HG03442 (cell line): ENCODE measurements at regions not wholly inside any gene's neighbourhood (a gene's known extent, or its start where the extent isn't known, plus 50 kb on each side); places are given as distances from the start of the nearest gene placed in this dataset.

Experiments used
- ATAC-seq: cut with Tn5 transposase; IDR thresholded peaks from one replicate; pipeline ENCODE4 v1.9.1; 2021; ENCODE audit warnings: mild to moderate bottlenecking, moderate library complexity; ENCODE audit not compliant: unreplicated experiment

DNA sequence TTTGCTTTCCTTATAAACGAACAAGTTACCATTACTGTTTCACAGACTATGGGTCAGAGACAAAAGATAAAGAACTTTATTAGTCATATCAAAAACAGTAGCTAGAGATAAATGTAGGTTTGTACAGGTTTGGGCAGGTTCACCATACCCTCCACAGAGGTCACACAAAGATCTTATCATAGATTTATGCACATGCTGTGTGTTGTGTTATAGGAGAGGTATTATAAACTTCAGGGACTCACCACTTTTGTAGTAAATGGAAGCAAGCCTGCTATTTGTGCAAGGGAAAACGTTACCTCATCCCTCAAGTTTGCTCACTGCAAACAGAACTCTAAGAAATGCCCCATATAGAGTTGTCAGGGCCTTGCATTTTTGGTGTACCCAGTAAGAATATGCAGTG is 584.5 kb upstream of the LRRTM1 start:
- ATAC-seq, result no peak

GRCh38 chr2:80887841-80888378 is 583.4 kb upstream of the LRRTM1 start:
- ATAC-seq, result no peak

GRCh38 chr2:80874374-80874773 is 569.8 kb upstream of the LRRTM1 start:
- ATAC-seq, result no peak

- no peak for ATAC-seq
Measured at GRCh38 chr2:80869858-80870438, 565.4 kb upstream of the LRRTM1 start.

GRCh38 chr2:80863147-80863714 is 558.7 kb upstream of the LRRTM1 start:
- no peak for ATAC-seq

- no peak for ATAC-seq
Measured at GRCh38 chr2:80858965-80859364, 554.4 kb upstream of the LRRTM1 start.

GRCh38 chr2:80856227-80856626 is 551.7 kb upstream of the LRRTM1 start:
- ATAC-seq, result no peak

- no peak for ATAC-seq
Measured at GRCh38 chr2:80854831-80855230, 550.3 kb upstream of the LRRTM1 start.

DNA sequence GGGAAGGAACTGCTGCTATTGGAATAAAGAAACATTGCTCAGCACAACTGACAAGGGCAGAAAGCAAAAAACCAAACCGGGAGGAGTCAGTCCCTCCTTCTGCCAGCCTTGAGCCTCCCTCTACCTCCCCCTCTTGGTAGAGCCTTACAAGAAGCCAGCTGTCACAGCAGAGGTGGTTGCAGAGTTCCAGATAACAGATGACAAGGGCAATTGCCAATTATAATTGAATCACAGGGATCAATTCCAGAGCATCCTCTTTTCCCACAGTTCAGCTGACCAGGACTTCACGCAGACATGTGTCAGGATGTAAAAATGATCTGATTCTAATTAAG is 548.2 kb upstream of the LRRTM1 start:
- no peak for ATAC-seq

- no peak for ATAC-seq
Measured at GRCh38 chr2:80852079-80852807, 547.7 kb upstream of the LRRTM1 start.

DNA sequence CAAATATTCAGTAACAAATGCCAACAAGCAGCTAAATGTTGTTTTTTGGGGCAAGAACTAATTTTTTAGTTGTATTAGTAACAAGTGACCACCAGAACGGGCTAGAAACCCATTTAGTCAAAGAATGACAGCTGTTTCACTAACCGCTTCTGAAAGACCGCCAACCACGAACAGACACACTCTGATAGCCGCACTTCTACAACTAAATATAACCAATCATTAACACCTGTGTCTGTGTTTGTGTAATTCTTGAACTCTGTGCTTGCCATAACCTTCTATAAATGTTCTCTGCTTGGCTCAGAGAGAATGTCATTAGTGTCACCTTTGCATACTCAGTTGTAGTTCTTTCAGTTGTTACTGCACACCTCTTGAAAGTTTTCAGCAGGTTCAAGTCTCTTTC is 526.3 kb upstream of the LRRTM1 start:
- no peak for ATAC-seq

DNA sequence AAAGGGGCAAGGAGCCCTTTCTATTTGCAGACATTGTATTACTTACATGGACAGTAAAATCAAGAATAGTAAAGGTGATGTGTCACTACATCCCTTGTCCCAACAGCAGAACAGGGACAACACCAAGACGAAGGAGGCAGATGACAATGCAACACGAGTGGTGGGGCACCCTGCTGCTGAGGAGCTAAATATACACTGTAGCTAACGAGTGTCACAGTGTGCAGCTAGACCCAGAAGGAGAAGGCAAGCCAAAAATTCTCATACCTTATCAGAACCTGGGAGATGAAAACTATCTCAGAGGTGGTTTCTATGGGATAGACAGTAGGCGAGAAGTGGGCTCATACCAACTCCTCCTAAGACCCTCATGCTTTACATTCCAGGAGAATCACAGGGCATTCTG is 518.4 kb upstream of the LRRTM1 start:
- ATAC-seq, result no peak

- no peak for ATAC-seq
Measured at GRCh38 chr2:80815259-80815658, 510.7 kb upstream of the LRRTM1 start.

- no peak for ATAC-seq
Measured at GRCh38 chr2:80786584-80786983, 482.0 kb upstream of the LRRTM1 start.

GRCh38 chr2:80778704-80779103 is 474.2 kb upstream of the LRRTM1 start:
- ATAC-seq, result no peak

DNA sequence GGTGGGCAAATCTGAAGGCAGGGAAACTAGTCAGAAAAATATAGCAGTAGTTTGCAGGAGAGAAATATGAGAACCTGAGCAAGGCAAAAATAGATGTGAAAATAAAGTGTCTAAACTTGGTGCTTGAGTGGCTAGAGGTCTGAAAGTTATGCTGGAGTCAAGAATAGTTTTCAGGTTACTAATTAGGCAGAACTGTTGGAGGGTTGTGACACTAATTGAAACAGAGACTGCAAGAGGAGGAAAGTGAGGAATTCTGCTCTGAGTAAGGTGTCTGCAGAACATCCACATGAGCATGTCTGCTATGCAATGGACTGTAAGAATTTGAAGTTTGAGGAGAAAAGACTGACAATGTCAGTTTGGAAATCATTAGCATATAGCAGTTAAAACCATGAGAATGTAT is 444.0 kb upstream of the LRRTM1 start:
- no peak for ATAC-seq

DNA sequence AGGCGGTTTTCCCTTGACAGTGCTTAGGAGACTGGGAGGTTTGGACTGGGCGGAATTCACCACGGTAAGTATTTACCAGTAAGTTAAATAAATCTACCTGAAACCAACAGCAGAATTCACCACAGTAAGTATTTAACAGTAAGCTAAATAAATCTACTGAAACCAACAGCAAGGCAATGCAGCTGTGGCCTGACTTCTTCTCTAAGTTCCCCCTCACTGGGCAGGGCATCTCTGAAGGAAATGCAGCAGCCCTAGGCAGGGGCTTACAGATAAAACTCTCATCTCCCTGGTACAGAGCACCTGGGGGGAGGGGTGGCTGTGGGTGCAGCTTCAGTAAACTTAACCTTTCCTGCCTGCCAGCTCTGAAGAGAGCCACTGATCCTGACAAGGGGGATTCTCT is 432.5 kb upstream of the LRRTM1 start:
- no peak for ATAC-seq

- ATAC-seq, result no peak
Measured at GRCh38 chr2:80725001-80725400, 420.4 kb upstream of the LRRTM1 start.

- ATAC-seq, result no peak
Measured at GRCh38 chr2:80722803-80723202, 418.3 kb upstream of the LRRTM1 start.

DNA sequence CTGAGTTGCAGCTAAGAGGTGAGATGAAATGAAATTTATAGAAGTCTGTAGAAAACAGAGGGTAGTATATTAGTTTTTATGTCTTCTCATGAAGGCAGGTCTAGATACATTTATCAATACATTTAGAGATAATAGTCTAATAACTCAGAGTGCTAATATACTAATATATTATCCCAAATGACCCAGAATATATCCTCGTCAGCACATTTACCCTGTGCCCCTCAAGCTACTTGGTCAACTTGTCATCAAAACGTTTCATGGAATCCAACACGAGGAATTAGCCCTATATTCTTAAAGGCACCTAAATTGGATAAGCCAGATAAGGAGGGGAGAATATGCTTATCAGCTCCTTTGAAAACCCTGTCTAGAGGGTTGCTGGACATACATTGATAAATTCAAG is 415.1 kb upstream of the LRRTM1 start:
- no peak for ATAC-seq

DNA sequence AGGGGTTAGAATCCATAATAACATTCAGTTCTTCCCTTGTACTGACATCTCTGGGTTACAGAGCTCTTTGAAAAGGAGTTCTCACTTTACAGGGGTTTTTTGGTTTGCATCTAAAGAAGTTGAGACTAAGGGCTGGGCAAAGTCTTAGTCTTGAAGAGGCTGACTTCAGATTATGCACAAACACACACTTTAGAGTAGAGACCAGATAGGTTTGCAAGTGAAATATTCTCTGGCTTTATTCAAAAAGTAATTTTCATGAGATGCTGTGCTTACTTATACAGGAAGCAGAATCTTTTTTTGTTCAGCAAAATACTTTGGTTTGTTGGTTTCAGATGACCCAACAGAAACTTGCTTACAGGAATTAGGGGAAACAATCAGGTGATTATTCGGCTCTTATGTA is 410.9 kb upstream of the LRRTM1 start:
- ATAC-seq, result no peak

DNA sequence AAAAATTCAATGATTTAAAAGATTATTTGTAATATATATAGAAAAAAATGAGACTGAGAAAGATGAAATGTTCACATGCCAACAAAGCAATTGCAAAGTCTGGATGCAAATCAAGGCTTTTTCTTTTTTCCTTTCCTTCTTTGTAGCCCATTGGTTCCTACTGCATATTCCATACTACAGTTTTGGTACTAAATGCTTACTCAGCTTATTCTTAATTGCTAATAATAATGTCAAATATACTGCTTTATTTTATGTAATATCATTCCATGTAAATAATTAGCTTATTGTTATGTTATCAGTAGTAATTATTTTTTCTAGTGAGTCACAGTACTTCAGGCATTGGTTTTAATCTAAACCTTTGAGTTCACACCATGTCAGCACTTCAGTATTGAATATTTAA is 407.4 kb upstream of the LRRTM1 start:
- ATAC-seq, result no peak
